ENCODE measurements at regions not wholly inside any gene's neighbourhood (a gene's known extent, or its start where the extent isn't known, plus 50 kb on each side); places are given as distances from the start of the nearest gene placed in this dataset.

- H3K4me1 ChIP-seq (ENCODE audit: control insufficient read depth in 4 of 4, insufficient read depth in 4 of 4, low read length in 3 of 4) = no peaks in the 10 kb centered on the region
- DNase-seq (ENCODE audit: low spot score) = no peak
- no peaks in the 10 kb centered on the region for H3K36me3 ChIP-seq (ENCODE audit: control insufficient read depth in 4 of 4, insufficient read depth in 3 of 4, low read depth in 1 of 4, low read length in 3 of 4)
- no peak overlapping the region for H3K4me3 ChIP-seq (ENCODE audit: low read depth in 1 of 3, low read length in 3 of 3)
- no peak overlapping the region for H3K9ac ChIP-seq (ENCODE audit: low read depth in 1 of 2, low read length in 2 of 2)
- WGBS = 64% methylated on average over 3 of the region's 3 CpGs
- TF ChIP-seq TAF1 (conservative IDR thresholded peaks at IDR 0.05) (no peak), FOXA2 (IDR thresholded peaks at IDR 0.05) (no peak), NR2F2 (IDR thresholded peaks at IDR 0.05) (no peak), EGR1 (IDR thresholded peaks at IDR 0.05; ENCODE audit: low read depth in 2 of 2) (no peak)
- no peaks in the 10 kb centered on the region for H3K9me3 ChIP-seq (ENCODE audit: control insufficient read depth in 4 of 4, low read length in 3 of 4)
- H3K27me3 ChIP-seq (ENCODE audit: control insufficient read depth in 4 of 4, insufficient read depth in 4 of 4, low read length in 3 of 4) = no peaks in the 10 kb centered on the region
- no peak overlapping the region for H3K27ac ChIP-seq (ENCODE audit: low read depth in 1 of 2, low read length in 2 of 2)
These were observed 447.4 kb downstream of the PCDH10 start for GRCh38 chr4:133596459-133596858.

DNA sequence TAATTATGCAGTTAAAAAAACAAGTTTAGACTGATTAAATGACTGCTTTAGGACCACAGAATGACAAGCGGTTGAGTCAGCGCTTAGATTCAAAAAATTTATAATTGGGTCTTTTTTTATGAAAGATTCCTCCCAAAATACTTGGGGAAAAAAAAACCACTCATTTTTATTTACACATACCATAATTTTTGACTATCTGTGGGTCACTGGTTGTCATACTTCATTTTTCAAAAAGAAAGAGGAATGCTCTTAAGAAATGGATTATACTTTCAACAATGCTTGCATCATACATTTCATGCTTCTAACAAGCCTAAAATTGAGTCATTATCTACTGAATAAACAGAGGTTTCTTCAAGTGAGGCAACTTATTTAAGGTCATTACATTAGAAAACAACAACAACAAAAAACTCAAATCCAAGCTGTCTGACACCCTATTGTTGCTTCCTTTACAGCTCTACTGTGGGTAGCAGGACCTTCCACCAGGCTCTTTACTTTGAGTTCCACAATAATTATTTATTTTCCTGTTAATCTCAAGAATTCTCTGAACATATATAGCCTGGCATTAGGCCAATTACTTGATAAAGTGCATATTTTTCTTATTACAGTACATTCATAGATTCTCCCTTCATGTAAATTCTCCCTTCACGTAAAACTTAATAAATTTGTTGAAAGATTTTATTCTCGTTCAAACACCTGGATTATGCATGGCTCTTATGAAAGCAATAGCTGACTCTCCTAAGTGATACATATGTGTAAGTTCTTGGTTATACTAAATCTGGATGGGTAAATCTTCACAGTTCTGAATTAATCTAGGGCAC, 445.5 kb downstream of the PCDH10 start:
- Histone ChIP-seq H3K9ac (ENCODE audit: low read depth in 1 of 2, low read length in 2 of 2) (no peak overlapping the region), H3K36me3 (ENCODE audit: control insufficient read depth in 4 of 4, insufficient read depth in 3 of 4, low read depth in 1 of 4, low read length in 3 of 4) (no peaks in the 10 kb centered on the region), H3K9me3 (ENCODE audit: control insufficient read depth in 4 of 4, low read length in 3 of 4) (no peaks in the 10 kb centered on the region), H3K27me3 (ENCODE audit: control insufficient read depth in 4 of 4, insufficient read depth in 4 of 4, low read length in 3 of 4) (no peaks in the 10 kb centered on the region), H3K27ac (ENCODE audit: low read depth in 1 of 2, low read length in 2 of 2) (no peak overlapping the region), H3K4me3 (ENCODE audit: low read depth in 1 of 3, low read length in 3 of 3) (no peak overlapping the region), H3K4me1 (ENCODE audit: control insufficient read depth in 4 of 4, insufficient read depth in 4 of 4, low read length in 3 of 4) (no peaks in the 10 kb centered on the region)
- WGBS = 85% methylated on average over 4 of the region's 4 CpGs
- no peak for TF ChIP-seq CTCF (IDR thresholded peaks at IDR 0.05; ENCODE audit: low read depth, low read length, missing input control)
- no peak for TF ChIP-seq YY1 (IDR thresholded peaks at IDR 0.05)
- no peak for DNase-seq (ENCODE audit: low spot score)

GRCh38 chr4:133593764-133594163, 444.7 kb downstream of the PCDH10 start:
- Histone ChIP-seq H3K4me1 (ENCODE audit: control insufficient read depth in 4 of 4, insufficient read depth in 4 of 4, low read length in 3 of 4) (no peaks in the 10 kb centered on the region), H3K27ac (ENCODE audit: low read depth in 1 of 2, low read length in 2 of 2) (no peak overlapping the region), H3K36me3 (ENCODE audit: control insufficient read depth in 4 of 4, insufficient read depth in 3 of 4, low read depth in 1 of 4, low read length in 3 of 4) (no peaks in the 10 kb centered on the region), H3K27me3 (ENCODE audit: control insufficient read depth in 4 of 4, insufficient read depth in 4 of 4, low read length in 3 of 4) (no peaks in the 10 kb centered on the region), H3K4me3 (ENCODE audit: low read depth in 1 of 3, low read length in 3 of 3) (no peak overlapping the region), H3K9ac (ENCODE audit: low read depth in 1 of 2, low read length in 2 of 2) (no peak overlapping the region), H3K9me3 (ENCODE audit: control insufficient read depth in 4 of 4, low read length in 3 of 4) (no peaks in the 10 kb centered on the region)
- no peak for DNase-seq (ENCODE audit: low spot score)
- no peak for TF ChIP-seq RAD21 (IDR thresholded peaks at IDR 0.05)
- no peak for TF ChIP-seq JUND (IDR thresholded peaks at IDR 0.05)

GRCh38 chr4:133592591-133592990, 443.5 kb downstream of the PCDH10 start:
- Histone ChIP-seq H3K36me3 (ENCODE audit: control insufficient read depth in 4 of 4, insufficient read depth in 3 of 4, low read depth in 1 of 4, low read length in 3 of 4) (no peaks in the 10 kb centered on the region), H3K27me3 (ENCODE audit: control insufficient read depth in 4 of 4, insufficient read depth in 4 of 4, low read length in 3 of 4) (no peaks in the 10 kb centered on the region), H3K9ac (ENCODE audit: low read depth in 1 of 2, low read length in 2 of 2) (no peak overlapping the region), H3K27ac (ENCODE audit: low read depth in 1 of 2, low read length in 2 of 2) (no peak overlapping the region), H3K4me3 (ENCODE audit: low read depth in 1 of 3, low read length in 3 of 3) (no peak overlapping the region), H3K4me1 (ENCODE audit: control insufficient read depth in 4 of 4, insufficient read depth in 4 of 4, low read length in 3 of 4) (no peaks in the 10 kb centered on the region), H3K9me3 (ENCODE audit: control insufficient read depth in 4 of 4, low read length in 3 of 4) (no peaks in the 10 kb centered on the region)
- 69% methylated on average over 7 of the region's 7 CpGs for WGBS
- no peak for DNase-seq (ENCODE audit: low spot score)
- no peak for TF ChIP-seq HNF4G (IDR thresholded peaks at IDR 0.05)
- no peak for TF ChIP-seq FOXA2 (IDR thresholded peaks at IDR 0.05)
- no peak for TF ChIP-seq SP1 (IDR thresholded peaks at IDR 0.05)
- no peak for TF ChIP-seq GABPA (IDR thresholded peaks at IDR 0.05 in 1 of 2, conservative IDR thresholded peaks at IDR 0.05 in 1 of 2)
- no peak for TF ChIP-seq EGR1 (IDR thresholded peaks at IDR 0.05; ENCODE audit: low read depth in 2 of 2)
- no peak for TF ChIP-seq RAD21 (IDR thresholded peaks at IDR 0.05)
- no peak for TF ChIP-seq NR2F2 (IDR thresholded peaks at IDR 0.05)
- TF ChIP-seq CTCF (IDR thresholded peaks at IDR 0.05; ENCODE audit: low read depth, low read length, missing input control) = no peak
- TF ChIP-seq TAF1 (conservative IDR thresholded peaks at IDR 0.05) = no peak
- TF ChIP-seq HNF4A (conservative IDR thresholded peaks at IDR 0.05) = no peak
- TF ChIP-seq ZBTB33 (IDR thresholded peaks at IDR 0.05) = no peak
- TF ChIP-seq, protein P1, sequence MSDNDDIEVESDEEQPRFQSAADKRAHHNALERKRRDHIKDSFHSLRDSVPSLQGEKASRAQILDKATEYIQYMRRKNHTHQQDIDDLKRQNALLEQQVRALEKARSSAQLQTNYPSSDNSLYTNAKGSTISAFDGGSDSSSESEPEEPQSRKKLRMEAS (IDR thresholded peaks at IDR 0.05) = no peak
- no peak for TF ChIP-seq FOXA1 (IDR thresholded peaks at IDR 0.05)
- TF ChIP-seq JUND (IDR thresholded peaks at IDR 0.05) = no peak
- no peak for TF ChIP-seq RXRA (IDR thresholded peaks at IDR 0.05)
- TF ChIP-seq YY1 (IDR thresholded peaks at IDR 0.05) = no peak
- TF ChIP-seq, protein P2, sequence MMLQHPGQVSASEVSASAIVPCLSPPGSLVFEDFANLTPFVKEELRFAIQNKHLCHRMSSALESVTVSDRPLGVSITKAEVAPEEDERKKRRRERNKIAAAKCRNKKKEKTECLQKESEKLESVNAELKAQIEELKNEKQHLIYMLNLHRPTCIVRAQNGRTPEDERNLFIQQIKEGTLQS (IDR thresholded peaks at IDR 0.05) = no peak
